ENCODE measurements at regions not wholly inside any gene's neighbourhood (a gene's known extent, or its start where the extent isn't known, plus 50 kb on each side); places are given as distances from the start of the nearest gene placed in this dataset.

DNA sequence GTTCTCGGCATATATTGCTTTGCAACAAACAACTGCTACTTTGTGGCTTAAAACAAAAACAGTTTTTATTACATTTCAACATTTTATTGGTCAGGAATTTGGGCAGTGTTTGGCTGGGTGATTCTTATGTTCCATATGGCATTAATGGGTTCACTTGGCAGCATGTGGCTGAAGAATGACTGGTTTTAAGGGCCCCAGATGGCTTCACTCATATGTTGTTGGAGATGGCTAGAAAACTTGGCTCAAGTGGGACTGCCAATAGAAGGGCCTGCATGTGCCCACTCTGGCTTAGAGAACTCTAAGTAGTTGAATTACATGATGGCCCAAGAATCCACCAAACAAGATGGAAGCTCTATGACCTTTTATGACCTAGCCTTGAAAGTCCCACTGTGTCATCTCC, 86.1 kb downstream of the FASTKD2 start:
- intact Hi-C loops (cut with DNase I): no loop called here
- TF ChIP-seq POLR2A (IDR thresholded peaks at IDR 0.05): no peak
- TF ChIP-seq, protein P1, sequence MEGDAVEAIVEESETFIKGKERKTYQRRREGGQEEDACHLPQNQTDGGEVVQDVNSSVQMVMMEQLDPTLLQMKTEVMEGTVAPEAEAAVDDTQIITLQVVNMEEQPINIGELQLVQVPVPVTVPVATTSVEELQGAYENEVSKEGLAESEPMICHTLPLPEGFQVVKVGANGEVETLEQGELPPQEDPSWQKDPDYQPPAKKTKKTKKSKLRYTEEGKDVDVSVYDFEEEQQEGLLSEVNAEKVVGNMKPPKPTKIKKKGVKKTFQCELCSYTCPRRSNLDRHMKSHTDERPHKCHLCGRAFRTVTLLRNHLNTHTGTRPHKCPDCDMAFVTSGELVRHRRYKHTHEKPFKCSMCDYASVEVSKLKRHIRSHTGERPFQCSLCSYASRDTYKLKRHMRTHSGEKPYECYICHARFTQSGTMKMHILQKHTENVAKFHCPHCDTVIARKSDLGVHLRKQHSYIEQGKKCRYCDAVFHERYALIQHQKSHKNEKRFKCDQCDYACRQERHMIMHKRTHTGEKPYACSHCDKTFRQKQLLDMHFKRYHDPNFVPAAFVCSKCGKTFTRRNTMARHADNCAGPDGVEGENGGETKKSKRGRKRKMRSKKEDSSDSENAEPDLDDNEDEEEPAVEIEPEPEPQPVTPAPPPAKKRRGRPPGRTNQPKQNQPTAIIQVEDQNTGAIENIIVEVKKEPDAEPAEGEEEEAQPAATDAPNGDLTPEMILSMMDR (IDR thresholded peaks at IDR 0.05): no peak
- ATAC-seq (no peak), DNase-seq (no peak)
- no peak overlapping the region for H3K4me3 ChIP-seq
- WGBS, 4 donors: 96 to 100% (median 98%) methylated on average over 1 of the region's 1 CpG
- H3K27me3 ChIP-seq: no peaks in the 10 kb centered on the region
- no peaks in the 10 kb centered on the region for H3K9me3 ChIP-seq
- H3K4me1 ChIP-seq: peaks cover 0 to 17% (median 5%) of the 10 kb centered on the region in 12 donors
- H3K27ac ChIP-seq: no peak overlapping the region
- H3K36me3 ChIP-seq: no peaks in the 10 kb centered on the region

GRCh38 chr2:206853915-206854314, 85.4 kb upstream of the CPO start:
- DNase-seq: no peak

GRCh38 chr2:206855585-206856433, 83.5 kb upstream of the CPO start:
- H3K4me1 ChIP-seq: peaks cover 0 to 16% (median 6%) of the 10 kb centered on the region in 12 donors
- DNase-seq (no peak), ATAC-seq (peak; percentile 35 to 72 (median 61))
- no peak for TF ChIP-seq POLR2A (IDR thresholded peaks at IDR 0.05)
- TF ChIP-seq, protein P1 (IDR thresholded peaks at IDR 0.05): no peak
- H3K36me3 ChIP-seq: no peaks in the 10 kb centered on the region
- intact Hi-C loops (cut with DNase I): no loop called here
- H3K27ac ChIP-seq: peak overlapping the region in 8 of 12 donors; percentile 0 to 69 (median 40)
- no peak overlapping the region for H3K4me3 ChIP-seq
- no peaks in the 10 kb centered on the region for H3K27me3 ChIP-seq
- WGBS, 4 donors: 78 to 85% (median 82%) methylated on average over 10 of the region's 10 CpGs
- no peaks in the 10 kb centered on the region for H3K9me3 ChIP-seq

More at GRCh38 chr2:206853915-206854314, 85.4 kb upstream of the CPO start:
- no peak overlapping the region for H3K27ac ChIP-seq
- no peak overlapping the region for H3K4me3 ChIP-seq
- no peaks in the 10 kb centered on the region for H3K36me3 ChIP-seq
- intact Hi-C loops (cut with DNase I): no loop called here
- TF ChIP-seq, protein P1 (IDR thresholded peaks at IDR 0.05): no peak
- TF ChIP-seq POLR2A (IDR thresholded peaks at IDR 0.05): no peak
- no peak for ATAC-seq
- no peaks in the 10 kb centered on the region for H3K27me3 ChIP-seq
- WGBS, 4 donors: 60 to 81% (median 76%) methylated on average over 4 of the region's 4 CpGs
- H3K9me3 ChIP-seq: no peaks in the 10 kb centered on the region
- H3K4me1 ChIP-seq: peaks cover 0 to 16% (median 6%) of the 10 kb centered on the region in 12 donors

DNA sequence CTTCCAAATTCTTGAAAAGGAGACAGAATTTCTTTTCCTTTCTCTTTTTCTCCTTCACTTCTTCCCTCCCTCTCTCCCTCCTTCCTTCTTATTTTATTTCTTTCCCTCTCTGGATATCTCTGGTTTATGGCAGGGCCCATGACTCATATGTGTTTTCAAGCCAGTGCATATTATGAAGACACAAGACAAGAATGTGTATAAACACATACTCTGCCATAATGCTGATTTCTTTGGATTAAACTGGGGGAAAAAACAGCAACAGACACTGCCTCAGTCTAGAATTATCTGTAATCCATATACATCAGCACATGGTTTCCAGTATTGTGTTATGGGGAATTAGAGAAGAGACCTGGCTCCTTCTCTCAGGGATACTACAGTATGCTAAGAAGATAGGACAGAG, 82.8 kb upstream of the CPO start:
- intact Hi-C loops (cut with DNase I): no loop called here
- no peak for DNase-seq
- Histone ChIP-seq H3K9me3 (no peaks in the 10 kb centered on the region), H3K36me3 (no peaks in the 10 kb centered on the region), H3K27ac (peak overlapping the region in 3 of 12 donors; percentile 23 to 69 (median 45)), H3K4me1 (peaks cover 0 to 16% (median 6%) of the 10 kb centered on the region in 12 donors), H3K27me3 (no peaks in the 10 kb centered on the region), H3K4me3 (no peak overlapping the region)
- ATAC-seq: no peak
- no peak for TF ChIP-seq POLR2A (IDR thresholded peaks at IDR 0.05)
- TF ChIP-seq, protein P1 (IDR thresholded peaks at IDR 0.05): no peak
